GM12865 (cell line): ENCODE measurements at regions not wholly inside any gene's neighbourhood (a gene's known extent, or its start where the extent isn't known, plus 50 kb on each side); places are given as distances from the start of the nearest gene placed in this dataset.

Experiments
- DNase-seq: peaks from one replicate; pipeline ENCODE4 v3.0.0; 2010; ENCODE audit warnings: low read depth
- H3K4me3 ChIP-seq: 2 replicates; pipeline ENCODE4 v1.5.1; 2011; ENCODE audit warnings: mild to moderate bottlenecking, low read depth, low read length, control low read depth
- CTCF ChIP-seq: IDR thresholded peaks from 2 replicates; pipeline ENCODE4 v1.5.1; 2011; ENCODE audit warnings: low read length, control low read depth, low read depth, inconsistent platforms; ENCODE audit not compliant: insufficient read depth; ENCODE audit errors: missing control alignments

DNA sequence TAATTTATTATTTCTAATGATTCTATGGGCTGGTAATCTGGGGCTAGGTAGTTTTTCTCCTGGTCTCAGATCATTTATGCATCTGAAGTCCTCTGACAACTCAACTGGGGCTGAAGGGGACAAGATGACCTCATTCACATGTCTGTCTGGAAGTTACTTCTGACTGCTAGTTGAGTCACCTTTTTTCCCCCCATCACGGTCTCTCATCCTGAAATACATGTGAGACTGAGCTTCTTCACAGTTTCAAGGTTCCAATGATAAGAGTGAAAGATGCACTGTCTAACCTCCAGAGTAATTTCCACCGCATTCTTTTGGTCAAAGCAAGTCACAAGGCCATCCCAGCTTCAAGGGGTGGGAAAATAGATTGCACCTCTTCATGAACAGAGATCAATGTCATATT lies 356.7 kb upstream of the RPS6KA3 start:
- no peak for TF ChIP-seq CTCF
- no peak overlapping the region for H3K4me3 ChIP-seq
- no peak for DNase-seq

DNA sequence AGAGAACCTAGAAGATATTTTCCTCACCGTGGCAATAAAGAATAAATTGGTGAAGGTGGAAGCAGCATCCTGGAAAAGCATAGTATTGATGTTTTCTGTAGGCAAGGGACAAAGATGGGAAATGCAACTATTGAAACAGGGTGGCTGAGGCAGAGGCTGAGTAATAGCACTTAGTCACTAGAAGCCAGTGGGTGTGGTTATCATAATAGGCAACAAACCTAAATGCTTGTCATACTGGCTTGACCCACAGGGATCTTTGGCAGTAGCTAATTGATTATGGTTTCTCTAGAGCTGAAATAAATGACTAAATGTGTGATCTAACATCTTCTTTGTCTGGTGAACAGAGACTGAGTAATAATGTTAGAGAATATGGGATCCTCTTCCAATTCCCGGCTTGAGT lies 353.6 kb upstream of the RPS6KA3 start:
- DNase-seq = no peak
- no peak for TF ChIP-seq CTCF
- no peak overlapping the region for H3K4me3 ChIP-seq

GRCh38 chrX:20609916-20610415 lies 343.3 kb upstream of the RPS6KA3 start:
- TF ChIP-seq CTCF = no peak
- DNase-seq = no peak
- H3K4me3 ChIP-seq = no peak overlapping the region

DNA sequence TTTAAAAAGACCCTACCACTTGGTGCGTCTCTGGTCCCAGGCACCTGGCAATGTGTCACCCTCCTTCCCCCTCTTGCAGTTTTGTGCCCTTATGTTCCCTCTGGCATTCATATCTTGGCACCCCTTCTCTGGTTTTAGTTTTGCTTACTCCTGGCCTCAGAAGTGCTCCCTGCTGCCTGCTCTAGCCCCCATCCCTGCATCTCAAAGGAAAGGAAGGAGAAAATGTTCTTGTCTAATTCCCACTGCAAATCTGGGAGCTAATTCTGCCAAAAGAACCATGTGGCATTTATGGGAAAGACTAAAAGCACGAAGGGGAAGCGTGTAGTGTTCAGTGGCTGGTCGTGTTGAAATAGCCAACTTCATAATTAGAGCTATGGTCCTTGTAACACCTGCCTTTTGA lies 340.1 kb upstream of the RPS6KA3 start:
- DNase-seq = no peak
- TF ChIP-seq CTCF = no peak
- no peak overlapping the region for H3K4me3 ChIP-seq

- no peak overlapping the region for H3K4me3 ChIP-seq
- no peak for DNase-seq
- TF ChIP-seq CTCF = no peak
Observed at GRCh38 chrX:20596856-20597255, 330.1 kb upstream of the RPS6KA3 start.

- no peak for TF ChIP-seq CTCF
- DNase-seq = no peak
- no peak overlapping the region for H3K4me3 ChIP-seq
Observed at GRCh38 chrX:20595928-20596575, 329.3 kb upstream of the RPS6KA3 start.

DNA sequence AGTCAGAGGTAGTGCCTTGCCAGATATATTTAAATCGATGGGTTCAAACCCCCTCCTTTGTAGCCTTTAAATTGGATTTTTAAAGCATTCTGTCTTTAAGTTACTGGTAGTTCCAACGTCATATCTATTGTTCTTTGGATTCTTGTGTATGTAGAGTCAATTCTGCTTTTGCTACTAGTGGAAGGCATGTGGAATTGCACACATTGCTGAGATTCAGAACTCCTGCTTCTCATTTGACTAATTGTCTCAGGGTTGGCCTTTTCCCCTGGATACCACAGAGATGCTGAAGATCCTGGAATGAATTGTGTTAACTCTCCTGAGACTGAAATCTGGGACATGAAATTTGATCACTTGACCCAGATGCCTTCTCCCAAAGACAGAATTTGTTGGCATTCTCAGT lies 328.3 kb upstream of the RPS6KA3 start:
- no peak overlapping the region for H3K4me3 ChIP-seq
- no peak for DNase-seq
- no peak for TF ChIP-seq CTCF
